ENCODE measurements at regions not wholly inside any gene's neighbourhood (a gene's known extent, or its start where the extent isn't known, plus 50 kb on each side); places are given as distances from the start of the nearest gene placed in this dataset.

GRCh38 chr9:134216961-134217360 is 52.6 kb upstream of the RNU6ATAC start:
- H3K4me3 Mint-ChIP-seq, result no peak overlapping the region
- peaks cover 34% of the 10 kb centered on the region for H3K4me1 Mint-ChIP-seq
- no peak for TF ChIP-seq CTCF (conservative IDR thresholded peaks at IDR 0.05)
- H3K27me3 Mint-ChIP-seq (ENCODE audit: low read depth), result no peaks in the 10 kb centered on the region
- no peaks in the 10 kb centered on the region for H3K36me3 Mint-ChIP-seq (ENCODE audit: low read depth)
- H3K9me3 Mint-ChIP-seq, result peaks cover 3% of the 10 kb centered on the region
- no peak for DNase-seq (ENCODE audit: low read depth, low spot score)
- H3K27ac Mint-ChIP-seq (ENCODE audit: unreplicated experiment), result no peak overlapping the region

- no peaks in the 10 kb centered on the region for H3K36me3 Mint-ChIP-seq (ENCODE audit: low read depth)
Observed at GRCh38 chr9:134217431-134218210, 53.3 kb upstream of the RNU6ATAC start.

GRCh38 chr9:134218230-134218629 is 53.9 kb upstream of the RNU6ATAC start:
- Mint-ChIP-seq H3K9me3 (no peaks in the 10 kb centered on the region), H3K36me3 (ENCODE audit: low read depth) (no peaks in the 10 kb centered on the region), H3K4me3 (no peak overlapping the region), H3K27ac (ENCODE audit: unreplicated experiment) (no peak overlapping the region), H3K27me3 (ENCODE audit: low read depth) (no peaks in the 10 kb centered on the region), H3K4me1 (peaks cover 39% of the 10 kb centered on the region)
- no peak for DNase-seq (ENCODE audit: low read depth, low spot score)
- TF ChIP-seq CTCF (conservative IDR thresholded peaks at IDR 0.05), result no peak

More at GRCh38 chr9:134217431-134218210, 53.3 kb upstream of the RNU6ATAC start:
- no peak for DNase-seq (ENCODE audit: low read depth, low spot score)
- TF ChIP-seq CTCF (conservative IDR thresholded peaks at IDR 0.05), result no peak
- Mint-ChIP-seq H3K27ac (ENCODE audit: unreplicated experiment) (no peak overlapping the region), H3K27me3 (ENCODE audit: low read depth) (no peaks in the 10 kb centered on the region), H3K9me3 (peaks cover 3% of the 10 kb centered on the region), H3K4me3 (no peak overlapping the region), H3K4me1 (peaks cover 34% of the 10 kb centered on the region)

- no peak overlapping the region for H3K27ac Mint-ChIP-seq (ENCODE audit: unreplicated experiment)
- H3K4me1 Mint-ChIP-seq, result peaks cover 34% of the 10 kb centered on the region
- TF ChIP-seq CTCF (conservative IDR thresholded peaks at IDR 0.05), result no peak
- no peak for DNase-seq (ENCODE audit: low read depth, low spot score)
- no peak overlapping the region for H3K4me3 Mint-ChIP-seq
- H3K36me3 Mint-ChIP-seq (ENCODE audit: low read depth), result no peaks in the 10 kb centered on the region
- H3K27me3 Mint-ChIP-seq (ENCODE audit: low read depth), result no peaks in the 10 kb centered on the region
- H3K9me3 Mint-ChIP-seq, result no peaks in the 10 kb centered on the region
Observed at GRCh38 chr9:134219646-134220060, 55.3 kb upstream of the RNU6ATAC start.

- no peak for DNase-seq (ENCODE audit: low read depth, low spot score)
- Mint-ChIP-seq H3K4me1 (peaks cover 28% of the 10 kb centered on the region), H3K4me3 (no peak overlapping the region), H3K27me3 (ENCODE audit: low read depth) (no peaks in the 10 kb centered on the region), H3K36me3 (ENCODE audit: low read depth) (no peaks in the 10 kb centered on the region), H3K27ac (ENCODE audit: unreplicated experiment) (no peak overlapping the region), H3K9me3 (no peaks in the 10 kb centered on the region)
- TF ChIP-seq CTCF (conservative IDR thresholded peaks at IDR 0.05), result no peak
Observed at GRCh38 chr9:134220311-134220710, 55.9 kb upstream of the RNU6ATAC start.

All from neural crest cell (in vitro differentiated cells).